ENCODE measurements at regions not wholly inside any gene's neighbourhood (a gene's known extent, or its start where the extent isn't known, plus 50 kb on each side); places are given as distances from the start of the nearest gene placed in this dataset.

DNA sequence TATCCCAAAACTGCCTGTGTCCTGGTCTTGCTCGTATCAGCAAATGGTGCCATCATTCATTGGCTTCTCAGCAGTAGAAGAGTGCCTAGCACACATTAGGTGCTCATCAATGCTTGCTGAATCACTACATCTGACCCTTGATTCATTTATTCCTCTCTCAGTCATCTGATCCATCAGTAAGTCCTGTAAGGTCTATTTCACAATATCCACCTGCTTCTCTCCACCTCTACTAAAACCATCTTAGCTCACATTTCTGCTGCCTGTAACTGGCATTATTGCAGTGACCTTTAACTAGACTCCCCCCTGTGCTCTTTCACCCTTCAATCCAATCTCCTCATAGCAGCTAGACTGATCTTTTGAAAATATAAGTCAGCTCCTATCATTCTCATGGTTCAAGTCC, 387.6 kb upstream of the SPRED2 start:
- DNase-seq: no peak

DNA sequence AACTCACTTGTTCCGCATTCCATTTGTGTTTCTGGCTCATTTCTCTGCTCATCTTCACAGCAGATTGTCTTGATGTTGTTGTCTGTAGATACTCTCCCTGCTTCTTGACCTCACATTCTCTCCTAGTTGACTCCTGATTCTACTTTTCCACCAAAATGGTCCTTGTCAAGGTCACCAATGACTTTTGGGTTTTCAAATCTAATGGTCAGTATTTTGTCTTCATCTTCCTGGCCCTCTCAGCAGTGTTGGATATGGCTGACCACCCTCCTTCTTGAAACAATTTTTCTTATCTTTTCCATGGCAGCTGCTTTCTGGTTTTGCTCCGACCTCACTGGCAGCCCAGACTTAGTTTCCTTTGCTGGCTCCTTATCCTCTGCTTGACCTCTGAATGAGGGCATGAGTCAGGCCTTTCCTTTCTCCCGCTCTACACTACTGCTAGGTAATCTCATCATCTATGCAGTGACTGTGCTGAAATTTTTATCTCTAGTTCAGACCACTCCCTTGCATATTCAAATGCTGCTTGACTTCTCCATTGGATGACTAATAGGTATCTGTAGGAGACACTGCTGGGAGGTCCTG, 386.6 kb upstream of the SPRED2 start:
- no peak for DNase-seq

DNA sequence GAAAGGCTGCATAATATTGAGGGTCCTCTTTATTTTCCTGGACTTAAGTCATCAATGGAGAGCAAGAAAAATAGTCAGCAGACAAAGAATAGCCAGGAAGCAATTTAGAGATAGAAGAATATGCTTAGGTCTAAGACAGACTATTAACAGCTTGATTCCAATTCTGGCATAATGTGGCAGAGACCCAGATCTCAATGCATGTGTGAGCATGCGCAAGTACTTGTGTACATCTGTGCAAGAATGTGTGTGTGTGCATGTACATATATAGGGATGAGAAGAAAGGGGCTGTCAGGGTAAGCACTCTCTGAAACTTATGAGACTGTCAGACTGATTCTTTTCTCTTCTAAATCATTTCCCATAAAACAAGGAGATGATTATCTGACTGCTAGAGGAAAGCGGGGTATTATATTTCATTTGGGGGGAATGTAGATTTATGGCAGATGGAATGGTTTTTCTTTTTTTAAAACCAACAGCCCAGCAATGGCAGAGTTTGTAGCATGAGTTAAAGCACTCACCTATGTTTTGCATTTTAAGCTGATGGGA, 381.3 kb upstream of the SPRED2 start:
- DNase-seq: no peak

DNA sequence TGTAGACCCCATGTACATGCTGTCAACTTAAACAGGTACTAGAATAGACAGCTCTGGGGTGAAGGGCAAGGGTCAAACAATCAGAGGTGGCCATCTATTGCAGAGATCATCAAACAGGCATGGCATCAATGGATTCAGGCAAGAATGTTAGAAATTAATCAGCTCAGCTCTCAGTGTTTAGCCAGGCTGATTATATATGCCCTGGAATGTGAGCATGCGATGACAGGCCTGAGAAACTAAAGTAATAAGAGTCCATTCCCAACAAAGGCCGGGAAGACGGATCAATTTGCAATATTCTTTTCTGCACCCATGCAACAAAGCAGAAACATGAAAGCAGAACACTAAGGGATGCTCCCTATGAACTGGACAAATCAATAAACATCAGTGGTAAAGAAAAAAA, 380.5 kb upstream of the SPRED2 start:
- no peak for DNase-seq

DNA sequence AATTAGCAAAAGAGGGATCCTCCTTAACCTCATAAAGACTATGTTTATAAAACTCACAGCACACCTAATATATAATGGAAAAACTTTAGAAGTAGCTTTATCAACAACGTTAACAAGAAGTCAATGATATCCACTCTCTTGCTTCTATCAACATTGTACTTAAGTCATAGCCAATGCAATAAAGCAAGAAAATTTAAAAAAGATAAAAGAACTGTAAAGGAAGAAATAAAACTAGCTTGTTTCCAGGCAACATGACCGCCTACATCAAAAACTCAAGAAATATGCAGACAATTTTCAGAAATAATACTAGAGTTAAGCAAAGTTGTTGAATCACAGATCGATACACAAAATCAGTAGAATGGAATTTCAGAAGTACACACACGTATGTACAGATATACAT, 375.5 kb upstream of the SPRED2 start:
- DNase-seq: no peak

DNA sequence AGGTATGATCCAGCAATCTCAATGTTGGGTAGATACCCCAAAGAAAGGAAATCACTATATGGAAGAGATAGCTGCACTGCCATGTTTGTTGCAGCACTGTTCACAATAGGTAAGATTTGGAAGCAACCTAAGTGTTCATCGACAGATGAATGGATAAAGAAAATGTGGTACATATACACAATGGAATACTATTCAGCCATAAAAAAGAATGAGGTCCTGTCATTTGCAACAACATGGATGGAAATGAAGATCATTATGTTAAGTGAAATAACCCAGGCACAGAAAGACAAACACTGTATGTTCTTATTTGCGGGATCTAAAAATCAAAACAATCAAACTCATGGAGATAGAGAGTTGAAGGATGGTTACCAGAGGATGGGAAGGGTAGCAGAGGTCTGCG, 372.4 kb upstream of the SPRED2 start:
- no peak for DNase-seq

DNA sequence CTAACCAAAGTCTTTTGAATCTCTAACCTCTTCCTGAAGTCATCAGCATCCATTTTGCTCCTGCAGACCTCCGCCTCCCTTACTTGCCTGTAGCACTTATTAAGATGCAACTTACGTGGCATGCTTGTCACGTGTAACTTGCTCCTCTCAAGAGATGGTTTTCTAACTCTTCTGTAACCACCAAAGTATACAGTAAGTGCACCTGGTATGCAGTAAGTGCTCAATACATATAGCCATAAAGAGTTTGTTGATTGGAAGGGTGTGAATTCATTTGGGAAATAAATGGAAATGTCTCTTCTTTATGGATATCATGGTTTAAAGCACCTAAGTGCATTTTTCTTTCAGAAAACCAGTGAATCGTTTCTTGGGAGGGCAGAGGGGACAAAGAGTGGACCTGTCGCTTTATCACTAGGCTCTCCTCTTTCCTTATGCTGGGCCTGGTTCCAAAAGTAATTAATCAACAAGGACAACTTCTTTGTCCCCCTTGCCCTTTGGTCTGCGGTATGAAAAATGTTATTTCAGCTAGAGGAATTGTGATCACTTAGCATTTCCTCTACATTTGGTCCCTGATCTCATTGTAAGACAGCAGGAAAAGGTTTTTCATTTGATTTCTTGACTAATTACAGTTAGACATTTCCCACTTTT, 370.0 kb upstream of the SPRED2 start:
- no peak for DNase-seq

DNA sequence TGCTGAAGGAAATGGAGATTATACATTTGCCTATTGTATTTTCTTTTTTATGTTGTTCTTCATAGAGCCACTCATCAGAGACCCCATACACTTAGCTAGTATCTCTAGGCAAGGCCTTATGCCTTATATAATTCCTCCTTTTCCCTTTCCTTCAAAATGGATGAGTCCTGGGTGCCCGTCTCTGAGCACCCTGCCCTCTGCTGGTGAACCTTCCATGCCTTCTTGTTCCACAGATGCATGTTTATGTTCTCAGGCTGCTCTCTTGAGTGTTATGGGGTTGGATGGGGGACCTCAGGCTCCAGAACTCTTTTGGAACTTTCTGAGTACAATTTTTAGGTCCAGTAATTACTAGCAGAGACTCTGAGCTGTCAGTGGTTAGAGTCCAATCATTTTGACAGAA, 368.6 kb upstream of the SPRED2 start:
- DNase-seq: no peak

DNA sequence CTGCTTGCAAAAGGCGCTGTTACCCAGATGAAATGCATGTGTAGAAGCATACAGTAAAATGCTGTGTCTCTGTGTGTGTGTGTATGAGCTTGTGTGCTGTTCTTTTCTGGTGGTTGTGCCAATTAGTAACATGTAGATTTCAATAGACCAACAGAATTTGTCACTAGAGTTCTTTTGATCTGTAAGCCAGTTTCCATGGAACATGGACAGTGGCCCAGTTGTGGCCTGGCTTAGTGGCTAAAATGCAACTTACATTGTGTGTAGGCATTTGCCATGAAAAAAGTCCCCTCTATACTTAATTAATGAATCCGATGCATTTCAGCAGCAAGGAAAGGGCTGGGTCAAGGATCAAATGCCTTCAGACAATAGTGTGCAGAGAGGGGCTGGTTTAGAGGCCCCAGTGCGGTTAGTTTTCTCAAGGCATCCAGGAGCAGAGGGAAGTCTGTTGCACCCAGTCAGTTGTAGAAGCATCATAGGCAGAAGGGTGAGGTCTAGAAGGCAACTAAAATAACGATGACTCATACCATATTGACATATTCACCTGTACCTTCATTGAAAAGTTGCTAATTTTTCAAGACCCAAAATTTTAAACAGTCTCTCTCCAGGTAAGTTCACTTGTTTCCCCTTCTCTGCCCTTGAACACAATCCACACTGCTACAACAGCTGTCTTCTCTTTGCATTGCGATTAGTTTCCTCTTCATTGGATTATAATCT, 366.9 kb upstream of the SPRED2 start:
- DNase-seq: no peak

DNA sequence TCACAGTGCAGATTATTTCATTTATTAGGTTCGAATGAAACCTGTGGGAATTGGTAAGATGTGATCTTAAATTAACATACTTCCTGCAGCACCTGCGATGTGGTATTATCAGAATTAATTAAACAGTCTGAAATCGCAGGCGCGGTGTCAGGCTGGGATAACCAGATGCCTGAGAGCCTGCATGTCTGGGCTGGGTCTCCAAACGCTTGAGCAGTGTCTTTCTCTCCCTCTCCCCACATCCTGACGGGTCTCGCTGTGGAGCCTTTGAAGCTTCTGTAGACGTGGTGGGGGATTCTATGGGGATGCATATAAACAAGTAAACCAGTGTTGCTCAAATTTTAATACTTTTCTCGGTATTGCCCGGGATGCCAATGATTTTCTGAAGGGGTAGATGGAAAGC, 366.2 kb upstream of the SPRED2 start:
- no peak for DNase-seq

DNA sequence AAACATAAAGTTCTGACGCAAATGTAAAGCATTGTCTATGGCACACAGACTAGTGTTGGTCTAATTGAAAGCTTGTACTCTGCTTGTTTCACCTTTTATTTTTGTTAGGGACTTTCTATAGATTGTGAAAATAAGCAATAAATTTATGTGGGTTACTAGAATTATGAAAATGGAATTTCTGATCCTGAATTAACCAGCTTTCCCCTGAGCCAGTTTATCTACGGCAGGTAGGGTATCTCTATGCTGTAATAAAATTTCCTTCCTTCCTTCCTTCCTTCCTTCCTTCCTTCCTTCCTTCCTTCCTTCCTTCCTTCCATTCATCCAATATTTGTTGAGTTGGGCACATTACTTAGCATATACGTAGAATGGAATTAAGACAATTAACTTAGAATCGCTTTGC, 362.6 kb upstream of the SPRED2 start:
- DNase-seq: no peak

DNA sequence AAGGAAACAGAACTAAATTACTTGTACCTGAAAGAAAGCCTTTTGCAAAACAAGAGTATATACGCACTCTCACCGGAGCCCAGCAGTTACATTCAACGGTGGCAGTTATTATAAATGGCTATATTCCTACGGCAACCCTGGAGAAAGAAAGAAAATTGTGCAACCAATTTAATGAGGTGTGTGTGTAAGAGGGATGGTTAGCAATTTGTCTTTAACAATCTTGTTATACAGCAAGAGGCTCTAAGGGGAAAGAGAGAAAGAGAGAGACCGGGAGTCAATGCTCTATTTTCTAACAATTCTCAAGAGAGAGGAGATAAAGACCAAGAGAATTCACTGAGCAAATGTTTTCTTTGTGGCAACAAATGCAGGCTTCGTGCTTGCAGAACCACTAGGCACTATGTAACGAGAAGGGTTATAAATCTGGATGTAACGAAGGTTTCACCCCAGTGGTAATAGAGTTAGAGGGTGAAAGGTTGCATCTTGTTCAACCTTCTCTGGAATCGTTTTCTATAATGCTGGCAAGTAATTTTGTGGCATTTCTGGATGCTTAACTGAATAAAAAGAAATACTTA, 359.1 kb upstream of the SPRED2 start:
- no peak for DNase-seq

DNA sequence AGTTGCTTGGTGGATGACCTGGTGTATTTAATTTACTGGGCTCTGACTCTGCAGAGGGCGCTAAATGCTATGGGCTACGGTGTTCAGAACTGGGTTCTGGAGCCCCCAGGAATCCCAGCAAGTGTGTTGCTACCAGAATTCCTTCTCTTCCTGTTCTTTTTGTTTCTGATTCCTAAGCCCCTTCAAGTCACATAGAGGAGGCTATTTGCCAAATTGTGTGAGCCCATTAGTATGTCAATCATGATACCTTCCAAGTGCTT, 358.2 kb upstream of the SPRED2 start:
- no peak for DNase-seq

DNA sequence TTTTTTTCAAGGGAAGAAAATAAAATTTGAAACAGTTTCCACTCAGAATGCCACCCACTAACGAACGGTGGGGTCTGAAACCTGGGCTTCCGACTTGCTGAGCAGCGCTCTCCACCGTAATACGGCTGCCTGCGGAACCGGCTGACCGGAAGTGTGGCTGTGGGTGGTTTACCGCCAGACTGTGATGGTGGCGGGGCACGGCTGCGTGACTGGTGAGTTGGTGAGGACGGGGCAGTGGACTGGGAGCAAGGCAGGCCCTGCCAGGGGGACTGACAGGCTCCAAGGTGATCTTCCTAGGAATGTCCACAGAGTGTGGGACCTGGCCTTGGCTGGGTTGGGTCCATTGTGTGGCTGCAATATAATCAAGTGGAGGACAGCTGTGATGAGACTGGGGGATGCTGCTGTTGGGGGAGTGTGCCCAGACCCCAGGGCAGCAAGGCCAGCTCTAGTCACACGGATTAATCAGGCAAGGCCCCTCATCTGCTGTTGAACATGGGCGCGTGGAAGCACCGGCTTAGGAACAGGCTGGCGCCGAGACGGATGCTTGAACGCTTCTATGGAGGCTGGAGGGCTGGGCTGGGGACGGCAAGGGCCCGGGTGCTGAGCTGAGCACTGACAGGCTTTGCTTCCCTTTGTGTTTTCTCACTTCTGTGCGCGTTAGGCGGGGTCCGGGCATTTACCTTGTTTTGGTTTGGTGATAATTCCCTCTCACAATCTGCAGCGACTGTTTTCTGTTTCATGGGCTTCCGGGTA, 357.7 kb upstream of the SPRED2 start:
- DNase-seq: no peak

DNA sequence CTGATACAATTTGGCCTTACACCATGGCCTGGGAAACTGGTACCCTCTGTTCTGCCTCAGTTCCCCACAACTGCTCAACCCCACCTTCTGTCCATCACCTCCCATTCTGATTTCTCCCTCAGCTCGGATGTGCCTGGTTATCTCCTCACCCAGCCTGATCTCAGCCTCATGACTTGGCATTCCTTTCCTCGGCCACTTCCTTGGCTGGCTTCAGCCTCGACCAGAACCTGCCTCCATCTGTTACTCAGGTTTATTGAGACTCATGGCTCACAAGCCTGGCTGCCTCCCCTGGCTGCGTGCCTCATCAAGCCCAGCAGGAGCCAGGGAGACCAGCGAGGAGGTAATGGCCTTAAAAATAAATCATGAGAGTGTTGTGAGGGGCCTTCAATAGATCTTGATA, 356.2 kb upstream of the SPRED2 start:
- no peak for DNase-seq

DNA sequence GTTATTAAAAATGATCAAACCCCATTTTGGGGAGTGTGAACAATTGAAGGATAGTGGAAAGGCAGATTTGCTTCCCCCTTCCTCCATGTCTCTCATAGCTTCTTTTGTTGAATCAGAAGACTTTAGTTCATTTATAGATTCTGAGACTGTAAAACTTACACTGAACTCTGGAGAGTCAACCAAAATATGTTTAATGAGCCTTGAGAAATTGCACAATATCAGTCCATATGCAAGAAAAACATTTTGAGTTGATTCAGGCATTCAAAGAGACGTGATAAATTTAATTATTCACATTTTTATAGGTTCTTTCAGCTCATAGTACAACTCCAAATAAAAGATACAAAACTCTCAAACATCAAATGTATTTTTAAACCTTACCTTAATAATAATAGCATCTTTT, 354.4 kb upstream of the SPRED2 start:
- DNase-seq: no peak

DNA sequence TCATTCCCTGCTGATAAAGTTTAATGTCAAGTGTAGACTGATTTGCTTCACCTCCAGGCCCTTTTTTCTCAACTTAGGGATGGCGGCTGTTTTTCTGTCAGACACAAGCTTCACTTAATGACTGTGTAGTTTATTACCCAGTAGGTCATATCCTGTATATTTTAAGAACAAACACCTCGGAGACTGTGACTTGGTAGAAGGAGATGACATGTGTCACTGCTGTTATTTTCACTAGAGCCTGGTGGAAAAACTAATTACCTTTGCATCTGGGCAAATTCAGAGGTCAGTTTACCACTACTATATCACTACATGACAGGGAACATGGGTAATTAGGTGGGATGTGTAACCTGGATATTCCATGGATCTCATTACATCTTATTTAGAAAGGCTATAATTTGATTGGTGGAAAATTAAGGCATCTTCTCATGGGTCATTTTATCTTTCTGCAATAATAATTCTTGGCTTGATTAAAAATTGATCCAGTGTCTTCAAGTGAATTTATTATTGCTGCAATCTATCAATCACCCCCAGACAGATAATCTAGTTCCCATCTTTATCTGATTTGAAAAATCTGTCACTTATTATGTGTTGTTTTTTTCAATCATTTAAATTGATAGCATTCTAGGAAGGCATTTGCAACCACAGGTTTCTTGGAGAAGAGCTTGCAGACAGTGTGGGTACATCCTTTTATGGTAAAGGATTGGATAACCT, 353.8 kb upstream of the SPRED2 start:
- DNase-seq: no peak

DNA sequence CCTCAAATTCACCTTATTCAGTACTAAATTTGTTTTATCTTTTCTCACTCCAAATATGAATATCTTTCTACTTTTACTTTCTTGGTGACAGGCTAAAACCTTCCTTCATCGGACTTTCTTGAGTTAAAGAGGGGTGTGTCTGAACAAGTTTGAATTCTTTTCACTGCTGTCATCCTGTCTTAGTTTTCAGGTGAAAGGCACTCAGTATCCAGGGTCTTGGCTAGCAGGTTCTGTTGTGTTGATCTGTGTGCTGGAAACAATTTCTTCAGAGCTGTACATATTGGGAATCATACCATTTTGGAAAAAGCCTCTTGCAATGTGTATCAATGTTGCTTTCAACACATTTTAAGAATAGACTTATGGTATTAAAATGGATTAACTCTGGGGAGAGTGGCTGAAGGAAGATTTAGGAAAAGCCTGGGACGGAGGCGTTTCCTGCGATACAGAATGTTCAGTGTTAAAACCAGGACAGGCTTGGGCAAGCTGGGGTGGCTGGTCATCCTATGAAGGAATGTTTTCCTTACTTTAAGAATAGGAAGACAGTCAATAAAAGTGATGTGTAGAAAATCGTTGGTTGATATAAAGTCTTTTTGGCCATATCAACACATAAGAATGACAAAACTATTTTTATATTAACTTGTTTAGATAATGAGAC, 350.7 kb upstream of the SPRED2 start:
- DNase-seq: no peak

DNA sequence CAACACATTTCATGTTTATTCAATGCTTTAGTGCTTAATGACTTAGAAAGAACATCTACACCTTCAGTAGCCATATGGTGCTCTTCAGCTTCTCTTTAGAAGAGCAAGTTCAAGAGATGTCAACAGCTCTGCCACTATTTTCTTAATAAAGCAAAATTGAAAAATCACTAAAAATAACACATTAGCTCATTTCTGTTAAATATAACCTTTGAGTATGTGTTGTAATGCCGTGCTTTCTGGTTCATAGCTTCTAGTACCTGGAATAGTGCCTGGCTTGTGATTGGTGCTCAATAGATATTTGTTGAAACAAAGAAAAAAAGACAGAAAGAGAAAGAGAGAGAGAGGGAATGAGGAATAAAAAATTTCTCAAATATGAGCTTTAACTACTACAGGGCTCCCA, 349.8 kb upstream of the SPRED2 start:
- no peak for DNase-seq

DNA sequence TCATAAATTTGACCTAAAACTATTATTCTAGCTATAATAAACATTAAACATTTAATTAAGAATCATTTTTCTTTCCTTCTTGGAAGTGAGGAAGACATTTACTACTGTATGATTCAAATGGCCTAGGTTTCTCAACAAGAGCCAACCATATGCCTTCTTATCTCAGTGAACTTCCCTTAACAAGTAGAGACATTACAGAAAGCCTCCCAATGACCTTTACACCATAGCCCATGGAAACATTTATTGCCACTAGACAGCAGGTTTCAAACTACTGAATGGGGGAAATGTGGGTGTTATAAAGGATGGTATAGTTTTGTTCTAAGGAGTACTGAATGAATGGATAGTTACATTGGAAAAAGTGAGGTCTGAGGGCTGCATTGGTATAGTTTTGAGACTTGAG, 349.4 kb upstream of the SPRED2 start:
- no peak for DNase-seq

DNA sequence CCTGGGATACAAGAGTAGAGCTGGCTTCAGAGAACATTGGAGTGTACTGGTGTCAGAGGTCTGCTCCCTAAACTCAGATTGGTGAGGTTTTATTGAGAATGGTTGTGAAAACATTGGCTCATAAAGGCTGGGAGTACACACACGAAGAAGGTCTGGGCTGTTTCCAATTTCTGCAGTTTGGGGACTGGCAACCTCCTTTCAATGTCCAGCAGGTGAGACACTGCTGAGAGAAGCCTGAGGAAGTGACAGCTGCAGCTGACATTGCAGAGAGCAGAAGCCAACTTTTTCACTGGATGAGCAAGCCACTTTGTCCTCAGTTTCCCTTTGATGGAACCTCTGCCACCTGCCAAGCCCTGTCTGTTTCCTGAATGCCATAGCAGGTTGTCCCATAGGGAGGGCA, 346.6 kb upstream of the SPRED2 start:
- DNase-seq: no peak

DNA sequence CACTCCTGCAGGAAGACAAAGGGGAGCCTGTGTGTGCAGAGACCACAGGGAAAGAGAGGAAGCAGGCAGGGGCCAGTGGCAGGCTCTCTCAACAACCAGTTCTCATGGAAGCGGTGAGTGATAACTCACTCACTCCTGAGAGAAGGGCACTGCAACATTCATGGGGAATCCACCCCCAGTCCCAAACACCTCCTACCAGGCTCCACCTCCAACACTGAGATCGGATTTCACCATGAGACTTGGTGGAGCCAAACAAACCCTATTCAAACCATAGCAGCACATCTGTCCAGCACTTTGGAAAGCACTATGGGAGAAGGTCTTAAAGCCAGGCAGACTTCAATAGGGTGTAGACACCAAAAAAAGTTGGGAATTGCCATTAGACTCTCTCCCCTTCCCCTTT, 345.7 kb upstream of the SPRED2 start:
- DNase-seq: no peak
